NT2/D1 (cell line): ENCODE measurements at regions not wholly inside any gene's neighbourhood (a gene's known extent, or its start where the extent isn't known, plus 50 kb on each side); places are given as distances from the start of the nearest gene placed in this dataset.

Source experiments
- SUZ12 ChIP-seq: IDR thresholded peaks from 2 replicates; pipeline ENCODE4 v1.6.1; 2011; ENCODE audit not compliant: insufficient read length, insufficient read depth; ENCODE audit errors: extremely low read depth
- YY1 ChIP-seq: IDR thresholded peaks from 2 replicates; pipeline ENCODE4 v1.6.1; 2011; ENCODE audit not compliant: insufficient read length, insufficient read depth
- ZNF274 ChIP-seq: IDR thresholded peaks from 2 replicates; pipeline ENCODE4 v1.6.1; 2011; ENCODE audit warnings: mild to moderate bottlenecking, low read depth, low read length

GRCh38 chr2:175741164-175741563, 260.9 kb downstream of the LNPK start:
- TF ChIP-seq YY1 = no peak
- TF ChIP-seq ZNF274 = no peak
- no peak for TF ChIP-seq SUZ12
